Neural cell (in vitro differentiated cells): ENCODE measurements at regions not wholly inside any gene's neighbourhood (a gene's known extent, or its start where the extent isn't known, plus 50 kb on each side); places are given as distances from the start of the nearest gene placed in this dataset.

Source experiments
- H2AFZ ChIP-seq: fragments of 200-600, 300-800 bp; sonication (generic), shearing (Covaris generic); 2 replicates; pipeline ENCODE4 v1.6.0; 2014; ENCODE audit warnings: low read depth, mild to moderate bottlenecking, antibody characterized with exemption, low read length, moderate library complexity
- H3F3A ChIP-seq: fragments of 200-600 bp; shearing (Covaris generic); 2 replicates; pipeline ENCODE4 v1.6.1; 2016; ENCODE audit warnings: mild to moderate bottlenecking, moderate library complexity, mixed read lengths, antibody characterized with exemption, low read length; ENCODE audit not compliant: insufficient read depth, poor library complexity, severe bottlenecking
- H3K27ac ChIP-seq: fragments of 200-600, 300-800 bp; sonication (generic), shearing (Covaris generic); 2 replicates; pipeline ENCODE4 v1.5.1; 2014; ENCODE audit warnings: mild to moderate bottlenecking, low read length, moderate library complexity
- H3K27me3 ChIP-seq: fragments of 300-800, 200-600 bp; sonication (generic), shearing (Covaris generic); 2 replicates; pipeline ENCODE4 v1.6.0; 2014; ENCODE audit warnings: mild to moderate bottlenecking, low read depth, low read length, moderate library complexity; ENCODE audit not compliant: insufficient read depth
- H3K36me3 ChIP-seq: fragments of 300-800, 200-600 bp; sonication (generic), shearing (Covaris generic); 2 replicates; pipeline ENCODE4 v1.5.1; 2014; ENCODE audit warnings: mild to moderate bottlenecking, antibody characterized with exemption, low read length, moderate library complexity; ENCODE audit not compliant: insufficient read depth
- H3K4me2 ChIP-seq: fragments of 300-800, 200-600 bp; sonication (generic), shearing (Covaris generic); 2 replicates; pipeline ENCODE4 v1.6.0; 2014; ENCODE audit warnings: mild to moderate bottlenecking, low read length
- H3K4me3 ChIP-seq: fragments of 300-800, 200-600 bp; sonication (generic), shearing (Covaris generic); 2 replicates; pipeline ENCODE4 v1.5.1; 2014; ENCODE audit warnings: mild to moderate bottlenecking, low read length, moderate library complexity
- H3K79me2 ChIP-seq: fragments of 200-600 bp; shearing (Covaris generic); replicated peaks from 2 replicates; pipeline ENCODE4 v1.6.0; 2014; ENCODE audit warnings: mild to moderate bottlenecking, low read length, moderate library complexity; ENCODE audit not compliant: insufficient read depth
- H3K9ac ChIP-seq: fragments of 300-800, 200-600 bp; sonication (generic), shearing (Covaris generic); 2 replicates; pipeline ENCODE4 v1.6.1; 2016; ENCODE audit warnings: mild to moderate bottlenecking, low read length, mixed read lengths
- H3K9me2 ChIP-seq: fragments of 200-600 bp; shearing (Covaris generic); 2 replicates; pipeline ENCODE4 v1.6.1; 2016; ENCODE audit warnings: mild to moderate bottlenecking, low read length, mixed read lengths; ENCODE audit not compliant: insufficient read depth
- H3K9me3 ChIP-seq: fragments of 200-600, 300-800 bp; sonication (generic), shearing (Covaris generic); 2 replicates; pipeline ENCODE4 v1.6.1; 2016; ENCODE audit warnings: mild to moderate bottlenecking, mixed run types, low read length, moderate library complexity, mixed read lengths
- H4K20me1 ChIP-seq: fragments of 200-600 bp; shearing (Covaris generic); 2 replicates; pipeline ENCODE4 v1.6.1; 2016; ENCODE audit warnings: mild to moderate bottlenecking, mixed run types; ENCODE audit not compliant: insufficient read depth
- EP300 ChIP-seq: fragments of 450-650 bp; conservative IDR thresholded peaks from 2 replicates; pipeline ENCODE4 v1.6.1; 2014; ENCODE audit warnings: antibody characterized with exemption, mild to moderate bottlenecking, moderate library complexity; ENCODE audit not compliant: poor library complexity, severe bottlenecking
- EZH2 ChIP-seq: fragments of 200-600, 300-800 bp; shearing (Covaris generic), sonication (generic); IDR thresholded peaks from 2 replicates; pipeline ENCODE4 v1.6.1; 2014; ENCODE audit warnings: antibody characterized with exemption, low read length, borderline replicate concordance, mild to moderate bottlenecking; ENCODE audit not compliant: insufficient read depth, poor library complexity, severe bottlenecking
- MXI1 ChIP-seq: fragments of 450-650 bp; conservative IDR thresholded peaks from 2 replicates; pipeline ENCODE4 v1.6.1; 2014; ENCODE audit warnings: antibody characterized with exemption, mild to moderate bottlenecking; ENCODE audit not compliant: poor library complexity, severe bottlenecking
- POLR2AphosphoS5 ChIP-seq: IDR thresholded peaks from 2 replicates; pipeline ENCODE4 v1.6.1; 2012
- RAD21 ChIP-seq: fragments of 450-650 bp; conservative IDR thresholded peaks from 2 replicates; pipeline ENCODE4 v1.6.1; 2014; ENCODE audit warnings: antibody characterized with exemption, mild to moderate bottlenecking, moderate library complexity
- SMC3 ChIP-seq: fragments of 450-650 bp; conservative IDR thresholded peaks from 2 replicates; pipeline ENCODE4 v1.6.1; 2014; ENCODE audit warnings: antibody characterized with exemption, mild to moderate bottlenecking, moderate library complexity; ENCODE audit not compliant: poor library complexity
- TAF1 ChIP-seq: IDR thresholded peaks from 2 replicates; pipeline ENCODE4 v1.6.1; 2012; ENCODE audit warnings: low read depth
- TF ChIP-seq, protein P1 (sequence below): IDR thresholded peaks from 2 replicates; pipeline ENCODE4 v1.6.1; 2012; ENCODE audit warnings: borderline replicate concordance
- TF ChIP-seq, protein P2 (sequence below): fragments of 450-650 bp; IDR thresholded peaks from 2 replicates; pipeline ENCODE4 v1.5.1; 2014; ENCODE audit warnings: antibody characterized with exemption, mild to moderate bottlenecking, moderate library complexity; ENCODE audit not compliant: poor library complexity, severe bottlenecking

DNA sequence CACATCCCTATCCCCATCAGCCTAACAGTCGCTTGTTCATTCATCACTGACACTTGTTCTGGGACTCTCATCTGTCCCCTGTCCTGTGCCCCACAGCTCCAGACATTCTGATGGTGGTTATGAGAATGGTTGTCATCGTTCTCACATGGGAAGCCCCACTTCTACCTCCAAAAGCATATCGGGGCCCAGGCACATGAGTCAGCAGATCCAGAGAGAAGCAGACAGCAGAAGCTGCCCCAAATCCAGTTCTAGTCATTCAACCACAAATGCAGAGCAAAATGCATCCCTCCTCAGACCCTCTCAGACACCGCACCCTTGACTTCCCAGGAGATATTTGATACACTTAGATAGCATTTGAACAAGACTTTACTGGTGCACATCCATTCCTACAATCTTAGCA lies 106.0 kb downstream of the FOXF2 start:
- no peaks in the 10 kb centered on the region for H4K20me1 ChIP-seq
- TF ChIP-seq TAF1: no peak
- no peak for TF ChIP-seq EZH2
- TF ChIP-seq, protein P1, sequence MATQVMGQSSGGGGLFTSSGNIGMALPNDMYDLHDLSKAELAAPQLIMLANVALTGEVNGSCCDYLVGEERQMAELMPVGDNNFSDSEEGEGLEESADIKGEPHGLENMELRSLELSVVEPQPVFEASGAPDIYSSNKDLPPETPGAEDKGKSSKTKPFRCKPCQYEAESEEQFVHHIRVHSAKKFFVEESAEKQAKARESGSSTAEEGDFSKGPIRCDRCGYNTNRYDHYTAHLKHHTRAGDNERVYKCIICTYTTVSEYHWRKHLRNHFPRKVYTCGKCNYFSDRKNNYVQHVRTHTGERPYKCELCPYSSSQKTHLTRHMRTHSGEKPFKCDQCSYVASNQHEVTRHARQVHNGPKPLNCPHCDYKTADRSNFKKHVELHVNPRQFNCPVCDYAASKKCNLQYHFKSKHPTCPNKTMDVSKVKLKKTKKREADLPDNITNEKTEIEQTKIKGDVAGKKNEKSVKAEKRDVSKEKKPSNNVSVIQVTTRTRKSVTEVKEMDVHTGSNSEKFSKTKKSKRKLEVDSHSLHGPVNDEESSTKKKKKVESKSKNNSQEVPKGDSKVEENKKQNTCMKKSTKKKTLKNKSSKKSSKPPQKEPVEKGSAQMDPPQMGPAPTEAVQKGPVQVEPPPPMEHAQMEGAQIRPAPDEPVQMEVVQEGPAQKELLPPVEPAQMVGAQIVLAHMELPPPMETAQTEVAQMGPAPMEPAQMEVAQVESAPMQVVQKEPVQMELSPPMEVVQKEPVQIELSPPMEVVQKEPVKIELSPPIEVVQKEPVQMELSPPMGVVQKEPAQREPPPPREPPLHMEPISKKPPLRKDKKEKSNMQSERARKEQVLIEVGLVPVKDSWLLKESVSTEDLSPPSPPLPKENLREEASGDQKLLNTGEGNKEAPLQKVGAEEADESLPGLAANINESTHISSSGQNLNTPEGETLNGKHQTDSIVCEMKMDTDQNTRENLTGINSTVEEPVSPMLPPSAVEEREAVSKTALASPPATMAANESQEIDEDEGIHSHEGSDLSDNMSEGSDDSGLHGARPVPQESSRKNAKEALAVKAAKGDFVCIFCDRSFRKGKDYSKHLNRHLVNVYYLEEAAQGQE: no peak
- no peak for TF ChIP-seq EP300
- no peak for TF ChIP-seq SMC3
- TF ChIP-seq POLR2AphosphoS5: no peak
- TF ChIP-seq, protein P2, sequence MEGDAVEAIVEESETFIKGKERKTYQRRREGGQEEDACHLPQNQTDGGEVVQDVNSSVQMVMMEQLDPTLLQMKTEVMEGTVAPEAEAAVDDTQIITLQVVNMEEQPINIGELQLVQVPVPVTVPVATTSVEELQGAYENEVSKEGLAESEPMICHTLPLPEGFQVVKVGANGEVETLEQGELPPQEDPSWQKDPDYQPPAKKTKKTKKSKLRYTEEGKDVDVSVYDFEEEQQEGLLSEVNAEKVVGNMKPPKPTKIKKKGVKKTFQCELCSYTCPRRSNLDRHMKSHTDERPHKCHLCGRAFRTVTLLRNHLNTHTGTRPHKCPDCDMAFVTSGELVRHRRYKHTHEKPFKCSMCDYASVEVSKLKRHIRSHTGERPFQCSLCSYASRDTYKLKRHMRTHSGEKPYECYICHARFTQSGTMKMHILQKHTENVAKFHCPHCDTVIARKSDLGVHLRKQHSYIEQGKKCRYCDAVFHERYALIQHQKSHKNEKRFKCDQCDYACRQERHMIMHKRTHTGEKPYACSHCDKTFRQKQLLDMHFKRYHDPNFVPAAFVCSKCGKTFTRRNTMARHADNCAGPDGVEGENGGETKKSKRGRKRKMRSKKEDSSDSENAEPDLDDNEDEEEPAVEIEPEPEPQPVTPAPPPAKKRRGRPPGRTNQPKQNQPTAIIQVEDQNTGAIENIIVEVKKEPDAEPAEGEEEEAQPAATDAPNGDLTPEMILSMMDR: no peak
- no peak for TF ChIP-seq RAD21
- no peak for TF ChIP-seq MXI1
- H3K9me3 ChIP-seq: no peaks in the 10 kb centered on the region
- H3K4me2 ChIP-seq: no peak overlapping the region
- no peak overlapping the region for H3K4me3 ChIP-seq
- H3K79me2 ChIP-seq: no peaks in the 10 kb centered on the region
- H3K9ac ChIP-seq: no peak overlapping the region
- no peaks in the 10 kb centered on the region for H3K9me2 ChIP-seq
- no peaks in the 10 kb centered on the region for H3F3A ChIP-seq
- H3K27me3 ChIP-seq: no peaks in the 10 kb centered on the region
- H2AFZ ChIP-seq: no peak overlapping the region
- H3K36me3 ChIP-seq: no peaks in the 10 kb centered on the region
- no peak overlapping the region for H3K27ac ChIP-seq

DNA sequence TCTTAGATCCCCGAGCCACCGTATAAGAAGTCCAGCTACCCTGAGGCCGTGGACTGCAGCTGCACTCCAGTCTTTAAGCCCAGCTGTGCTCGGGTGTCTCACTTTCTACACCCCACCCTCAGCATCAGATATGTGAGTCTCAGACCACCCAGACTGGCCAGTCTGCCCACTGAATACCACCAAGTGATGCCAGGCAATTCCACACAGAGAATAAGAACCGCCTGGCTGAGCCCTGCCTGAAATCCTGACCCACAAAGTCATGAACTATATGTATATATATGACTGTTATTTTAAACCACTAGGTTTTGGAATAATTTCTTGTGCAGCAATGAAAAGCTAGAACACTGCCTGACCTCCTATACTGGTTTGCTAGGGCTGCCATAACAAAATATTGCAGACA lies 106.7 kb downstream of the FOXF2 start:
- TF ChIP-seq EP300: no peak
- TF ChIP-seq MXI1: no peak
- no peak for TF ChIP-seq SMC3
- TF ChIP-seq RAD21: no peak
- TF ChIP-seq POLR2AphosphoS5: no peak
- TF ChIP-seq TAF1: no peak
- TF ChIP-seq, protein P1: no peak
- TF ChIP-seq, protein P2: no peak
- TF ChIP-seq EZH2: no peak
- Histone ChIP-seq H3K9me3 (no peaks in the 10 kb centered on the region), H3K9me2 (no peaks in the 10 kb centered on the region), H2AFZ (no peak overlapping the region), H3K4me2 (no peak overlapping the region), H3F3A (no peaks in the 10 kb centered on the region), H3K27ac (no peak overlapping the region), H3K9ac (no peak overlapping the region), H3K79me2 (no peaks in the 10 kb centered on the region), H3K36me3 (no peaks in the 10 kb centered on the region), H4K20me1 (no peaks in the 10 kb centered on the region), H3K4me3 (no peak overlapping the region), H3K27me3 (no peaks in the 10 kb centered on the region)
